ENCODE measurements at regions not wholly inside any gene's neighbourhood (a gene's known extent, or its start where the extent isn't known, plus 50 kb on each side); places are given as distances from the start of the nearest gene placed in this dataset.

- no peaks in the 10 kb centered on the region for H3K36me3 ChIP-seq
- no peak overlapping the region for H3K27ac ChIP-seq (replicated peaks in 1 of 4)
- intact Hi-C loops (cut with DNase I) = no loop called here
- no peaks in the 10 kb centered on the region for H3K27me3 ChIP-seq
- TF ChIP-seq POLR2A (IDR thresholded peaks at IDR 0.05; ENCODE audit: low read depth) (no peak), CTCF (IDR thresholded peaks at IDR 0.05) (no peak), POLR2AphosphoS5 (IDR thresholded peaks at IDR 0.05) (no peak), EP300 (IDR thresholded peaks at IDR 0.05) (no peak)
- WGBS = 88% methylated on average over 2 of the region's 2 CpGs
- H3K9me3 ChIP-seq = no peaks in the 10 kb centered on the region
- no peaks in the 10 kb centered on the region for H3K4me1 ChIP-seq
- no peak for DNase-seq (ENCODE audit: extremely low spot score)
- no peak overlapping the region for H3K4me3 ChIP-seq
Measured at GRCh38 chr2:14114275-14114674, 518.2 kb upstream of the LRATD1 start.

- intact Hi-C loops (cut with DNase I) = no loop called here
- 78% methylated on average over 3 of the region's 3 CpGs for WGBS
- TF ChIP-seq CTCF (IDR thresholded peaks at IDR 0.05) (no peak), POLR2AphosphoS5 (IDR thresholded peaks at IDR 0.05) (no peak), EP300 (IDR thresholded peaks at IDR 0.05) (no peak), POLR2A (IDR thresholded peaks at IDR 0.05; ENCODE audit: low read depth) (no peak)
Measured at GRCh38 chr2:14120376-14120775, 512.1 kb upstream of the LRATD1 start.

GRCh38 chr2:14123436-14124103 lies 508.9 kb upstream of the LRATD1 start:
- intact Hi-C loops (cut with DNase I) = no loop called here
- no peak overlapping the region for H3K4me3 ChIP-seq
- H3K27me3 ChIP-seq = no peaks in the 10 kb centered on the region
- H3K27ac ChIP-seq (replicated peaks in 1 of 4) = no peak overlapping the region
- H3K36me3 ChIP-seq = no peaks in the 10 kb centered on the region
- no peak for DNase-seq (ENCODE audit: extremely low spot score)
- no peaks in the 10 kb centered on the region for H3K4me1 ChIP-seq
- H3K9me3 ChIP-seq = no peaks in the 10 kb centered on the region
- 93% methylated on average over 6 of the region's 6 CpGs for WGBS
- no peak for TF ChIP-seq POLR2A (IDR thresholded peaks at IDR 0.05; ENCODE audit: low read depth)
- TF ChIP-seq POLR2AphosphoS5 (IDR thresholded peaks at IDR 0.05) = no peak
- no peak for TF ChIP-seq CTCF (IDR thresholded peaks at IDR 0.05)

More at GRCh38 chr2:14120376-14120775, 512.1 kb upstream of the LRATD1 start:
- no peaks in the 10 kb centered on the region for H3K9me3 ChIP-seq
- no peaks in the 10 kb centered on the region for H3K27me3 ChIP-seq
- no peak for DNase-seq (ENCODE audit: extremely low spot score)
- H3K4me1 ChIP-seq = no peaks in the 10 kb centered on the region
- H3K36me3 ChIP-seq = no peaks in the 10 kb centered on the region
- H3K27ac ChIP-seq (replicated peaks in 1 of 4) = no peak overlapping the region
- no peak overlapping the region for H3K4me3 ChIP-seq

GRCh38 chr2:14125624-14126293 lies 506.8 kb upstream of the LRATD1 start:
- TF ChIP-seq CTCF (IDR thresholded peaks at IDR 0.05) = no peak
- no peak for TF ChIP-seq POLR2A (IDR thresholded peaks at IDR 0.05; ENCODE audit: low read depth)
- TF ChIP-seq POLR2AphosphoS5 (IDR thresholded peaks at IDR 0.05) = no peak
- TF ChIP-seq EP300 (IDR thresholded peaks at IDR 0.05) = no peak
- Histone ChIP-seq H3K4me1 (no peaks in the 10 kb centered on the region), H3K27me3 (no peaks in the 10 kb centered on the region), H3K27ac (replicated peaks in 1 of 4) (no peak overlapping the region), H3K36me3 (no peaks in the 10 kb centered on the region), H3K9me3 (no peaks in the 10 kb centered on the region), H3K4me3 (no peak overlapping the region)
- 83% methylated on average over 7 of the region's 7 CpGs for WGBS
- DNase-seq (ENCODE audit: extremely low spot score) = no peak
- intact Hi-C loops (cut with DNase I) = no loop called here
